ENCODE measurements at regions not wholly inside any gene's neighbourhood (a gene's known extent, or its start where the extent isn't known, plus 50 kb on each side); places are given as distances from the start of the nearest gene placed in this dataset.

- peak; percentile 54 for DNase-seq (ENCODE audit: low spot score)
- no peak for TF ChIP-seq CTCF (IDR thresholded peaks at IDR 0.05)
Measured at GRCh38 chr1:5646486-5647149, 345.6 kb downstream of the NPHP4 start.

GRCh38 chr1:5645929-5646328 lies 346.3 kb downstream of the NPHP4 start:
- Histone ChIP-seq H3K4me3 (no peak overlapping the region), H3K27ac (no peak overlapping the region)
- no peak for TF ChIP-seq CTCF (IDR thresholded peaks at IDR 0.05)
- DNase-seq (ENCODE audit: low spot score): no peak

More at GRCh38 chr1:5646486-5647149, 345.6 kb downstream of the NPHP4 start:
- Histone ChIP-seq H3K27ac (no peak overlapping the region), H3K4me3 (no peak overlapping the region)

GRCh38 chr1:5645135-5645399 lies 347.2 kb downstream of the NPHP4 start:
- Histone ChIP-seq H3K27ac (no peak overlapping the region), H3K4me3 (no peak overlapping the region)
- TF ChIP-seq CTCF (IDR thresholded peaks at IDR 0.05): no peak
- no peak for DNase-seq (ENCODE audit: low spot score)

- peak; percentile 53 for DNase-seq (ENCODE audit: low spot score)
- H3K27ac ChIP-seq: no peak overlapping the region
- no peak overlapping the region for H3K4me3 ChIP-seq
- no peak for TF ChIP-seq CTCF (IDR thresholded peaks at IDR 0.05)
Measured at GRCh38 chr1:5644281-5645134, 347.7 kb downstream of the NPHP4 start.

- peak; percentile 63 for DNase-seq (ENCODE audit: low spot score)
- H3K27ac ChIP-seq: no peak overlapping the region
- no peak overlapping the region for H3K4me3 ChIP-seq
- TF ChIP-seq CTCF (IDR thresholded peaks at IDR 0.05): no peak
Measured at GRCh38 chr1:5643360-5644107, 348.7 kb downstream of the NPHP4 start.

GRCh38 chr1:5640845-5641244 lies 351.4 kb downstream of the NPHP4 start:
- no peak for TF ChIP-seq CTCF (IDR thresholded peaks at IDR 0.05)
- no peak for DNase-seq (ENCODE audit: low spot score)
- no peak overlapping the region for H3K4me3 ChIP-seq
- no peak overlapping the region for H3K27ac ChIP-seq
